GM19468 (cell line): ENCODE measurements at regions not wholly inside any gene's neighbourhood (a gene's known extent, or its start where the extent isn't known, plus 50 kb on each side); places are given as distances from the start of the nearest gene placed in this dataset.

ENCODE experiments used
- ATAC-seq: cut with Tn5 transposase; IDR thresholded peaks from one replicate; pipeline ENCODE4 v1.9.1; 2021; ENCODE audit warnings: mild to moderate bottlenecking, moderate library complexity, moderate number of reproducible peaks; ENCODE audit not compliant: unreplicated experiment; ENCODE audit errors: extremely low read depth

DNA sequence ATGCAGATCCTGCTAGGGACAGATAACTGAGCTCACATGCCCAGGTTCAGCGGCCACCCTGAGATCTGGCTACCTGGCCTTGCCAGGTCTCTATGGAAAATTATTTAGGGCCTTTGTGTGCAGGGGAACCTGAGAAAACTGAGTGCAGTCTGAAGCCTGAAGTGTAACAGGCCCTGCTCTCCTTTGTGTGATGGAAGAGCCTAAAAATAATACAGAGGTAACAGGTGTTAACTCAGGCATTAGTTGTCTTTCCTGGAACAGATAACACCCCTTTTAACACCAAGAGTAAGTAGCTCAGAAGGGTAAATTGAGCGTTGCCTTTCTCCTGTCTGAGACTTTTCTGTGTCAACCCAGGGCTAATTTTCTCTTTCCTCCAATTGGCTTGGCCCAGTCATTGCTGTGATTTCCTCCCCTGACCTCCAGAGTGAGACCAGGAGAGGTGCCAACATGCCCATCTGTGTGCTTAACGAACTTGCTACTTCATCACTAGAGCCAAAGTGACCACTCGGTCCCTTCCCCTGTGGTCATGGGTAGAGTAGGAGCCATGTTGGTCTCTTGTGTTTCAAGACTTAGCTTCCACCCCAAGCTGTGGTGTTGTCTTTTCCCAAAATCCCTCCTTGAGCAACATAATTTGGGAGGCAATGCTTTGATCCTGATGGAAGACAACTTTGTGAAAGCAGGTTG lies 304.4 kb upstream of the JAG1 start:
- ATAC-seq, result no peak

- ATAC-seq, result no peak
These were observed 304.9 kb upstream of the JAG1 start for GRCh38 chr20:10978713-10979112.

GRCh38 chr20:10982692-10983091 lies 308.9 kb upstream of the JAG1 start:
- ATAC-seq, result no peak

- no peak for ATAC-seq
These were observed 310.5 kb upstream of the JAG1 start for GRCh38 chr20:10984294-10984693.

DNA sequence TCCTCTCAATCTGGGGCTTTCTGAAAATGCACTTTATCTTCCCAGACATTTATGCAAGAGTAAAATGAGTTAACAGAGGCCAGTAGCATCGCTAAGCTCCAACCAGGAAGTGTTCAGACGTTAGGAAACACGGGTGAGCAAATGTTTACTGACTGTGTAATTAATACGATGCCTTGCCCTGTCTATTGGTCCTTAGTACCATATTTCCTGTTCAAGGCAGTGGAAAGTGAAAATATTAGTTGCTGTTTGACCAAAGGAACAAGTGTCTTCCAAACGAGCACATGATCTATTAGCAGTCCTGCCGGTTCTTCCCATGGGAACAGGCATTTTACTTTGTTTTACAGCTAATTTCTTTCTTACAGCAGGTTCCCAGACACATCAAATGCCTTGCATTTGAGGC lies 311.1 kb upstream of the JAG1 start:
- no peak for ATAC-seq

DNA sequence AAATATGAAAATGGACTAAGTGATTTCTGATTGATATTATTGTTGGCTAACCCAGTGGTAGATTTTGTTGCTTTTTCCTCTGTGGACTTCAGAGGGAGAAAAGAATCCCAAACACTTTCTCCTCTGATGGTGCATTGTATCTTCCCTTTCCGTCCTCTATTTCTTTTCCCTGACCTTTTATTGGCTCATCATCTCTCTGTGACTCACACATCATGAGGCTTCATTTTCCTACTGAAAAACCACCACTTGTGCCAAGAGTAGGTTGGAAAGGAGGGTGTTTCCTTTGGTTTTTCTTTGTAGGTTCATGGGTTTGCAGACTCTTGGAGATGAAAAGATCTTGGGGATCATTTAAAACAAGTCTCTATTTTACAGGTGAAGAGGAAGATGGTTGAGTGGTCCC lies 311.7 kb upstream of the JAG1 start:
- no peak for ATAC-seq

GRCh38 chr20:10986586-10986985 lies 312.8 kb upstream of the JAG1 start:
- ATAC-seq, result no peak

GRCh38 chr20:10987651-10988383 lies 314.0 kb upstream of the JAG1 start:
- no peak for ATAC-seq

DNA sequence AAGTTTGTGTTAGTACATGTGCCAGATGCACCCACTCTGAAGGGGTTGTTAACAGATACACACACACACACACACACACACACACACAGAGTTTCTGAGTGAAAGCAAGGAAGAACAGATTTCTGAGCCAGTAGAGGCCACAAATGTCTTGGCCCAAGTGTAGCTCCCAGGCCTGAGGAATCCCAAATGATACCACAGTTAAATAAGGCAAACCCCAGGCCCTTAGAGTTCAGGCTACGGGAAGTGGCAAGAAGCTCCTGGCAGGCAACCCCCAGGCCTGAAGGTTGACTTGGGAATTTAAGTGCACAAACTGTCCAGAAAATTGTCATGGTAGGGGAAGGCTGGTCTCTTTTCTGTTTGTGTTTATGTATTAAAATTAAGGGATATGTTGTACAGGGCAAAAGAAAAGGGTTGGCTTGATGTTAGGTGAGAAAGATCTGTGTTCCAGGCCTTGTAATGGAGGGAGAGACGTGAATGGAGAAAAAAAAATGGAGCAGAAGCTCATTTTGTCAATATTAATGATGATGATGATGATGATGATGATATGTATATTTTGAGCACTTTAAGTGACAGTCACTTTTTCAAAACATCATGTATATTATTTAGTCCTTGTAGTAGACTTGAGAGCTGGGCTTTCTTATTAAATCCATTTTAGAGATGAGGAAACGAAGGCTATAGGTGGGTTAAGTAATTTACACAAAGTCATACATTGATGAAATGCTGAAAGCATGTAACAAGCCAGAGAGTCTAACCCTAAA lies 317.0 kb upstream of the JAG1 start:
- no peak for ATAC-seq

DNA sequence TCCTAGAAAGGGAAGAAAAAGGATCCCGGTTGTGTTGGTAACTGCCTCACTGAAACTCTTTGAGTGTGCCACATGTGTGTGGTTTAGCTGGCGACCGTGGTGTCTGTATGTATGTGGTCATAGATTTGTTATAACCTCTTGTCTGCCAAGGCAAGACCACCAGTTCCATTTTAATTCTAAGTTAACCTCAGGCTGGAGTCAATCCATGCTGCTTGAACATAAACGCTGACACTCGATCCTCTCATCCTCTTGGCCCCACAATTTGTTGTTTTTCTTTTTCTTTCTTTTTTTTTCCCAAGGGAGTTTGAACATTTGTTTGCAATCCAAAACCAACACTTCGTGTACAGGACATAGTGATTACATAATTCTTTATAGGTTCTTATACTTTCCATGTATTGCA lies 318.9 kb upstream of the JAG1 start:
- ATAC-seq, result no peak

DNA sequence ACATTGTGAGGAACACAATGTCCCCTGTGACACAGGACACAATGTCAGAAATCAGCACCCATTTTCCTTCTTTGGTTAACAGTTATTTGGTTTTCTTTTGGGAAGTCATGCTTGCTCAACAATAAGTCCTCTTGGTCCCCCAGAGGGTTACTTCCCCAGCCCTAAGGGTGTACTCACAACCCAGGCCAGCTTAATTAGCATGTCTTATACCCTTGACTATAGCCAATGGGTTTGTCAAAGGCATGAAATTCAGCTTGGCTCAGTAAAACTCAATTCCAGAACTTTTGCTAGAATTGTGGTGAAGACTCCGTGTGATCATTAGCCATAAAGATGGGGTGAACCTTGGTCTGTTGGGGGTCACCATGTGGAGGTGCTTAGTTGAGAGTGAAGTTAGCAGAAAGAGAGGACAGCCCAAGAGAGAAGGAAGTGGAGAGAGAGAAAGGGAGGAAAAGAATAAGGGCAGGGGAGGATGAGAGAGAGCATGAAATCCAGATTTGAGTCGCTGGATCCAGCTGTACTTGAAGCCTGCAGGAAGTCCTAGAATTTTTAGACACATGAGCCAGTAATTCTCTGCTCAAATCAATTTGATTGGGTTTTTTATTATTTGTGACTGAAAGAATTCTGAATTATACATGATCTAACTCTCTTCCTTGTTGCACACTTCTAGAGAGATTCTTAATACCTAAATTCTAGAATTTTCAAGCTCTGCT lies 321.3 kb upstream of the JAG1 start:
- no peak for ATAC-seq

GRCh38 chr20:10998476-10998875 lies 324.7 kb upstream of the JAG1 start:
- ATAC-seq, result no peak

DNA sequence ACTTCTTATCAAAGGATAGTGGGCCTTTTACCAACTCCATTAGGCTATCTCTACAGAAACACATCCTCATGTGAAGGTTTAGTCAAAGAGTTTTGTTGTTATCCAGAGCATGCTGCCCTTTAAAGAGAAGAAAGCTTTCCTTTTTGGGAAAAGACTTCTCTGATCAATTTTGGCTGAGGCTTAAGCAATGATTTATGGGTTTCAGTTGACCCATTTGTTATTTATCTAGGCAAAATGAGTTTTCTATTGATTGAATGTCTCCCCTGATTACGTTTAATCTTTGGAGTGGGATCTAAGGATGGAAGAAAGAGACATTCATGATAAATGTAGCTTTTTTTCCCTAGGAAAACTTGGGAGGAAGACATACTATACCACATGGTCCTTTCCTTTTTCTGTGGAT lies 326.6 kb upstream of the JAG1 start:
- no peak for ATAC-seq

GRCh38 chr20:11001302-11001701 lies 327.5 kb upstream of the JAG1 start:
- no peak for ATAC-seq

GRCh38 chr20:11001764-11002540 lies 328.2 kb upstream of the JAG1 start:
- ATAC-seq, result no peak

- no peak for ATAC-seq
These were observed 329.5 kb upstream of the JAG1 start for GRCh38 chr20:11003341-11003740.

GRCh38 chr20:11008444-11009033 lies 334.7 kb upstream of the JAG1 start:
- no peak for ATAC-seq

DNA sequence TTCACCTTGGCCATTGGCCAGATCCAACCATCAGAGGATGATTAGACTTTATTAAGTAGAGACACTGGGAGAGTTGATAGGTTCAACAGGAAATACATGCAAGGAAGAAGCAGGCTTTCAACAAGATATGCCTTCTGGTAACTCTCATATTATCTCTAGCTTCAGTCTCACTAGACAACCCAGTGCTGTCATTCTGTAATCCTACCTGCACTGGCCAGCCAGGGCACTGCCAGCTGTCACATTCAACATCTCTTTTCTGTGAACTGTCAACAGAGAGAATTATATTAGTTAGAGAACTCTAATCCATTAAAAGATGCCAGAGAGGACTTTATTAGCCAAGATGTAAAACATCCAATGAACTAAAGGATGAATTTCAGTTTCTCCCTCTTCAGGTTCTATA lies 337.9 kb upstream of the JAG1 start:
- ATAC-seq, result no peak

GRCh38 chr20:11012975-11013374 lies 339.2 kb upstream of the JAG1 start:
- ATAC-seq, result no peak

- ATAC-seq, result no peak
These were observed 340.0 kb upstream of the JAG1 start for GRCh38 chr20:11013801-11014200.
